ENCODE measurements at regions not wholly inside any gene's neighbourhood (a gene's known extent, or its start where the extent isn't known, plus 50 kb on each side); places are given as distances from the start of the nearest gene placed in this dataset.

GRCh38 chr1:69191335-69191734 lies 376.4 kb upstream of the LRRC7 start:
- H3K27ac Mint-ChIP-seq, result no peak overlapping the region
- DNase-seq (no peak), ATAC-seq (replicated peaks in 1 of 2) (no peak)
- peaks cover 8 to 12% of the 10 kb centered on the region in 2 donors for H3K9me3 Mint-ChIP-seq
- no peaks in the 10 kb centered on the region for H3K4me1 Mint-ChIP-seq (ENCODE audit: low read depth)
- H3K27me3 Mint-ChIP-seq (ENCODE audit: low read depth), result no peaks in the 10 kb centered on the region
- H3K36me3 Mint-ChIP-seq (ENCODE audit: insufficient read depth in 2 of 2), result peaks cover 0 to 2% of the 10 kb centered on the region in 2 donors
- H3K4me3 Mint-ChIP-seq, result no peak overlapping the region

GRCh38 chr1:69195136-69195535 lies 372.6 kb upstream of the LRRC7 start:
- ATAC-seq (replicated peaks in 1 of 2) (no peak), DNase-seq (no peak)
- Mint-ChIP-seq H3K36me3 (ENCODE audit: insufficient read depth in 2 of 2) (no peaks in the 10 kb centered on the region), H3K9me3 (peaks cover 4 to 8% of the 10 kb centered on the region in 2 donors), H3K4me1 (ENCODE audit: low read depth) (no peaks in the 10 kb centered on the region), H3K27ac (no peak overlapping the region), H3K4me3 (no peak overlapping the region), H3K27me3 (ENCODE audit: low read depth) (no peaks in the 10 kb centered on the region)

DNA sequence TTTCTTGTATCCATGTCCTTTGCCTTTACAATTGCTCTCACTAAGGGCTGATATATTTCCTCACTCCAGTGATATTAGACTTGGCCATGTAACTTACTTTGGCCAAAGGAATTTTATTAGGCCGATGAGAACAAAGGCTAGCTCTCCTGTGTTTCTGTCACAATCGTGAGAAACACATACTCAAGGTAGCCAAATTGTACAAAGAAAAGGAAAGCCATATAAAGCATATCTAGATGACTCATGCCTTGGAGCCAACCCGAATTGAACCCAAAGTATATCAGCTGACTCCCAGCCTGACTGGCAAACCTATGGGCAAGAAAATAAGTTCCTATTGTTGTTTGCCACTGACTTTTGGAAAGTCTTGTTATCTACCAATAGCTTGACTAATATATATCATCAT lies 371.7 kb upstream of the LRRC7 start:
- Mint-ChIP-seq H3K27me3 (ENCODE audit: low read depth) (no peaks in the 10 kb centered on the region), H3K4me3 (no peak overlapping the region), H3K9me3 (peaks cover 7 to 8% of the 10 kb centered on the region in 2 donors), H3K27ac (no peak overlapping the region), H3K36me3 (ENCODE audit: insufficient read depth in 2 of 2) (no peaks in the 10 kb centered on the region), H3K4me1 (ENCODE audit: low read depth) (no peaks in the 10 kb centered on the region)
- no peak for ATAC-seq (replicated peaks in 1 of 2)
- no peak for DNase-seq

GRCh38 chr1:69197816-69198215 lies 369.9 kb upstream of the LRRC7 start:
- H3K4me1 Mint-ChIP-seq (ENCODE audit: low read depth), result no peaks in the 10 kb centered on the region
- no peak for ATAC-seq (replicated peaks in 1 of 2)
- H3K27me3 Mint-ChIP-seq (ENCODE audit: low read depth), result no peaks in the 10 kb centered on the region
- peaks cover 8% of the 10 kb centered on the region in 2 donors for H3K9me3 Mint-ChIP-seq
- no peak overlapping the region for H3K4me3 Mint-ChIP-seq
- H3K36me3 Mint-ChIP-seq (ENCODE audit: insufficient read depth in 2 of 2), result no peaks in the 10 kb centered on the region
- DNase-seq, result no peak
- H3K27ac Mint-ChIP-seq, result no peak overlapping the region

GRCh38 chr1:69201716-69202115 lies 366.0 kb upstream of the LRRC7 start:
- H3K27ac Mint-ChIP-seq, result no peak overlapping the region
- ATAC-seq (replicated peaks in 1 of 2), result no peak
- H3K4me1 Mint-ChIP-seq (ENCODE audit: low read depth), result no peaks in the 10 kb centered on the region

GRCh38 chr1:69203166-69203565 lies 364.6 kb upstream of the LRRC7 start:
- no peak for ATAC-seq (replicated peaks in 1 of 2)
- DNase-seq, result no peak
- Mint-ChIP-seq H3K4me1 (ENCODE audit: low read depth) (no peaks in the 10 kb centered on the region), H3K4me3 (no peak overlapping the region), H3K27ac (no peak overlapping the region), H3K9me3 (peaks cover 2 to 8% of the 10 kb centered on the region in 2 donors), H3K27me3 (ENCODE audit: low read depth) (no peaks in the 10 kb centered on the region), H3K36me3 (ENCODE audit: insufficient read depth in 2 of 2) (no peaks in the 10 kb centered on the region)

More at GRCh38 chr1:69201716-69202115, 366.0 kb upstream of the LRRC7 start:
- no peak overlapping the region for H3K4me3 Mint-ChIP-seq
- no peaks in the 10 kb centered on the region for H3K27me3 Mint-ChIP-seq (ENCODE audit: low read depth)
- peaks cover 0 to 8% of the 10 kb centered on the region in 2 donors for H3K9me3 Mint-ChIP-seq
- no peaks in the 10 kb centered on the region for H3K36me3 Mint-ChIP-seq (ENCODE audit: insufficient read depth in 2 of 2)
- no peak for DNase-seq

- H3K9me3 Mint-ChIP-seq, result peaks cover 6 to 7% of the 10 kb centered on the region in 2 donors
- ATAC-seq (replicated peaks in 1 of 2), result no peak
- H3K27ac Mint-ChIP-seq, result no peak overlapping the region
- H3K27me3 Mint-ChIP-seq (ENCODE audit: low read depth), result no peaks in the 10 kb centered on the region
- H3K36me3 Mint-ChIP-seq (ENCODE audit: insufficient read depth in 2 of 2), result no peaks in the 10 kb centered on the region
- H3K4me3 Mint-ChIP-seq, result no peak overlapping the region
- DNase-seq, result no peak
- H3K4me1 Mint-ChIP-seq (ENCODE audit: low read depth), result no peaks in the 10 kb centered on the region
Measured at GRCh38 chr1:69213644-69214043, 354.1 kb upstream of the LRRC7 start.

- no peak for DNase-seq
- Mint-ChIP-seq H3K9me3 (peaks cover 6 to 7% of the 10 kb centered on the region in 2 donors), H3K4me3 (no peak overlapping the region), H3K4me1 (ENCODE audit: low read depth) (no peaks in the 10 kb centered on the region), H3K36me3 (ENCODE audit: insufficient read depth in 2 of 2) (no peaks in the 10 kb centered on the region), H3K27me3 (ENCODE audit: low read depth) (no peaks in the 10 kb centered on the region), H3K27ac (no peak overlapping the region)
- no peak for ATAC-seq (replicated peaks in 1 of 2)
Measured at GRCh38 chr1:69215883-69216282, 351.8 kb upstream of the LRRC7 start.

DNA sequence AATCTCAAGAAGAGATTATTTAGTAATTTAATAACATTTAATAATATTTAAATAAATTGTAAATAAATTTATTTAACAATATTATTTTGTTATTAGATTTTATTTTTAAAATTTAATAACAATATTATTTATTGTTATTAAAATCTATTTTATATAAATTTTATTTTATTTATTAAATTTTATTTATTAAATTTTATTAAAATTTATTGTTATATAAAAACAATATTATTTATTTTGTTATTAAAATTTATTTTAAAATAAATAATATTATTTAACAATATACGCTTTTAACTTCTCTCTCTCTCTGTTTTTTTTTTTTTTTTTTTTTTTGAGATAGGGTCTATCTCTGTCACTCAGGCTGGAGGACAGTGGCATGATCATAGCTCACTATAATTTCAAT lies 347.1 kb upstream of the LRRC7 start:
- DNase-seq, result no peak
- no peak for ATAC-seq (replicated peaks in 1 of 2)

DNA sequence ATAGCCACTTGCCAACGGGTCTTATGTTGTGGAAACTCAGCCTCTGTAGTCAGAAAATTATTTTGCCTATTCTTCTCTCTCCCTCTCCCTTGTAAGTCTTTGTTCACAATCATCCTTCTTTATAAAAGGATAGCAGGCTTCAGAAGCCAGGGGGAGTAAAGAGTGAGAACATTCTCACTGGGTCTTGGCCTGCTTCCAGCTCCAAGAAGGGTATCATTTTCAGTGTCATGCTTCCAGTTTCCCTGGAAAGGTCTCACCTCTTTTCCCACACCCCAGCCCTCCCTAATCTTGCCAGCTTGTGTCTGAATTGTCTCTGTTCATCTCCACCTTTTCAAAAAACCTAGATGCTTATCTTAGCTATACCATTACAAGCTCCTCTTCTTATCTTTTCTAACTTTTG lies 346.2 kb upstream of the LRRC7 start:
- H3K27me3 Mint-ChIP-seq (ENCODE audit: low read depth), result no peaks in the 10 kb centered on the region
- no peaks in the 10 kb centered on the region for H3K9me3 Mint-ChIP-seq
- no peak overlapping the region for H3K27ac Mint-ChIP-seq
- no peak for ATAC-seq (replicated peaks in 1 of 2)
- no peaks in the 10 kb centered on the region for H3K36me3 Mint-ChIP-seq (ENCODE audit: insufficient read depth in 2 of 2)
- DNase-seq, result no peak
- no peak overlapping the region for H3K4me3 Mint-ChIP-seq
- no peaks in the 10 kb centered on the region for H3K4me1 Mint-ChIP-seq (ENCODE audit: low read depth)

More for the DNA sequence above, 347.1 kb upstream of the LRRC7 start:
- Mint-ChIP-seq H3K4me1 (ENCODE audit: low read depth) (no peaks in the 10 kb centered on the region), H3K36me3 (ENCODE audit: insufficient read depth in 2 of 2) (no peaks in the 10 kb centered on the region), H3K4me3 (no peak overlapping the region), H3K27ac (no peak overlapping the region), H3K27me3 (ENCODE audit: low read depth) (no peaks in the 10 kb centered on the region), H3K9me3 (peaks cover 2 to 3% of the 10 kb centered on the region in 2 donors)

GRCh38 chr1:69223156-69223555 lies 344.6 kb upstream of the LRRC7 start:
- DNase-seq (no peak), ATAC-seq (replicated peaks in 1 of 2) (no peak)
- no peaks in the 10 kb centered on the region for H3K27me3 Mint-ChIP-seq (ENCODE audit: low read depth)
- H3K9me3 Mint-ChIP-seq, result peaks cover 0 to 1% of the 10 kb centered on the region in 2 donors
- H3K27ac Mint-ChIP-seq, result no peak overlapping the region
- no peak overlapping the region for H3K4me3 Mint-ChIP-seq
- no peaks in the 10 kb centered on the region for H3K36me3 Mint-ChIP-seq (ENCODE audit: insufficient read depth in 2 of 2)
- no peaks in the 10 kb centered on the region for H3K4me1 Mint-ChIP-seq (ENCODE audit: low read depth)

DNA sequence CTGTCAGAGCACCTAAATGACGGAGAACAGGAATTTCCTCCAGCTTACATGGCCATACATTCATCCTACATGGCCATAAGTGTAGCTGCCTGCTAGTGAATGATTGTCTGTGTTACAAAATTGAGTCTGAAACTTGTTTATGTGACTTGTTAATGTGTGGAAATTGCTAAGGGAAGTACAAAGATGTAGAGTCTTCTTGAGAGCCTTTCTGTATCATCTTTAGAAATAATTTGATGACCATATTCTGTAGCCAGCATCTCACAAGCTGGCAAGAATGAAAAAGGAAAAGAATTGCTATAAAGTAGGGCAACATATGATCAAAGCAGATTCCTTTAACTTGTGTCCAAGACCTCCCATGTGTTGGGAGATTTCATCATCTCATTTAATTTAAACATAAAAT lies 339.2 kb upstream of the LRRC7 start:
- Mint-ChIP-seq H3K4me3 (no peak overlapping the region), H3K4me1 (ENCODE audit: low read depth) (no peaks in the 10 kb centered on the region), H3K9me3 (peaks cover 3% of the 10 kb centered on the region in 2 donors), H3K36me3 (ENCODE audit: insufficient read depth in 2 of 2) (no peaks in the 10 kb centered on the region), H3K27ac (no peak overlapping the region), H3K27me3 (ENCODE audit: low read depth) (no peaks in the 10 kb centered on the region)
- DNase-seq, result no peak
- no peak for ATAC-seq (replicated peaks in 1 of 2)

- ATAC-seq (replicated peaks in 1 of 2), result no peak
- no peak overlapping the region for H3K4me3 Mint-ChIP-seq
- no peak overlapping the region for H3K27ac Mint-ChIP-seq
- no peak for DNase-seq
- peaks cover 3 to 5% of the 10 kb centered on the region in 2 donors for H3K9me3 Mint-ChIP-seq
- no peaks in the 10 kb centered on the region for H3K36me3 Mint-ChIP-seq (ENCODE audit: insufficient read depth in 2 of 2)
- H3K27me3 Mint-ChIP-seq (ENCODE audit: low read depth), result no peaks in the 10 kb centered on the region
- H3K4me1 Mint-ChIP-seq (ENCODE audit: low read depth), result no peaks in the 10 kb centered on the region
Measured at GRCh38 chr1:69230208-69230607, 337.5 kb upstream of the LRRC7 start.

- ATAC-seq (replicated peaks in 1 of 2), result no peak
- no peak overlapping the region for H3K27ac Mint-ChIP-seq
- H3K4me1 Mint-ChIP-seq (ENCODE audit: low read depth), result no peaks in the 10 kb centered on the region
- no peaks in the 10 kb centered on the region for H3K36me3 Mint-ChIP-seq (ENCODE audit: insufficient read depth in 2 of 2)
- no peak overlapping the region for H3K4me3 Mint-ChIP-seq
- H3K9me3 Mint-ChIP-seq, result peaks cover 3 to 7% of the 10 kb centered on the region in 2 donors
- no peaks in the 10 kb centered on the region for H3K27me3 Mint-ChIP-seq (ENCODE audit: low read depth)
- DNase-seq, result no peak
Measured at GRCh38 chr1:69233463-69233862, 334.3 kb upstream of the LRRC7 start.
